ENCODE measurements at regions not wholly inside any gene's neighbourhood (a gene's known extent, or its start where the extent isn't known, plus 50 kb on each side); places are given as distances from the start of the nearest gene placed in this dataset.
A peak's percentile ranks its signal among the peaks of the same experiment; 100 is the strongest.

GRCh38 chr18:46250812-46251173 is 146.6 kb downstream of the HAUS1 start:
- Histone ChIP-seq H3K36me3 (ENCODE audit: control insufficient read depth in 2 of 2, extremely low read depth in 1 of 2, insufficient read depth in 2 of 2, low read length in 2 of 2) (no peaks in the 10 kb centered on the region), H3K79me2 (ENCODE audit: control insufficient read depth, insufficient read depth, low read length) (peaks cover 8% of the 10 kb centered on the region), H2AFZ (ENCODE audit: low read depth, low read length) (no peak overlapping the region), H3K27me3 (ENCODE audit: control insufficient read depth in 2 of 2, insufficient read depth in 2 of 2, low read length in 2 of 2) (no peaks in the 10 kb centered on the region), H3K9me1 (replicated peaks; ENCODE audit: control insufficient read depth, extremely low read depth, insufficient read depth, low read length) (no peaks in the 10 kb centered on the region), H3K4me1 (ENCODE audit: control insufficient read depth, extremely low read depth, insufficient read depth, low read length) (peaks cover 15% of the 10 kb centered on the region), H3K9me3 (replicated peaks; ENCODE audit: control insufficient read depth, insufficient read depth, low read length) (no peaks in the 10 kb centered on the region), H3K9ac (replicated peaks; ENCODE audit: extremely low read depth, insufficient read depth, low read length) (no peak overlapping the region), H3K4me2 (ENCODE audit: insufficient read depth, low read length) (peak overlapping the region; percentile 52), H3K4me3 (replicated peaks in 1 of 3; ENCODE audit: insufficient read depth in 1 of 3, low read depth in 1 of 3, low read length in 3 of 3) (no peak overlapping the region), H4K20me1 (replicated peaks; ENCODE audit: control insufficient read depth, extremely low read depth, insufficient read depth, low read length) (no peaks in the 10 kb centered on the region), H3K27ac (ENCODE audit: insufficient read depth, low read depth, low read length) (peak overlapping the region; percentile 46)
- intact Hi-C loops (cut with micrococcal nuclease) (no loop called here), dilution Hi-C loops (cut with MboI; ENCODE audit: extremely low pct_ligation_motif_present, low sequenced_read_pairs) (no loop called here)
- POLR2A ChIA-PET: interaction anchor here (0.6 to 1.0 kb wide), 3 partner anchors 77 to 467 kb away, joined by 3 to 5 read pairs (median 4); a partner anchor contains a TSS
- CTCF ChIA-PET: interaction anchor here (1.1 to 1.8 kb wide), 5 partner anchors 11 to 78 kb away, joined by 3 to 8 read pairs (median 5); a partner anchor contains a TSS
- DNase-seq (ENCODE audit: low read depth, low spot score): no peak
- TF ChIP-seq JUN (IDR thresholded peaks at IDR 0.05; ENCODE audit: borderline replicate concordance, insufficient read depth, insufficient read length, low read depth): no peak
- no peak for TF ChIP-seq GATA2 (IDR thresholded peaks at IDR 0.05; ENCODE audit: insufficient read depth, insufficient read length, low read depth, low read length)
- no peak for TF ChIP-seq MYC (IDR thresholded peaks at IDR 0.05; ENCODE audit: low read depth, low read length)
- no peak for TF ChIP-seq FOS (IDR thresholded peaks at IDR 0.05; ENCODE audit: borderline replicate concordance, insufficient read depth, low read length)
- no peak for TF ChIP-seq POLR2AphosphoS5 (IDR thresholded peaks at IDR 0.05; ENCODE audit: insufficient read depth, low read depth, low read length)
- TF ChIP-seq MAX (IDR thresholded peaks at IDR 0.05; ENCODE audit: insufficient read depth, insufficient read length): no peak
- no peak for TF ChIP-seq POLR2A (IDR thresholded peaks at IDR 0.05; ENCODE audit: low read depth, low read length)
- no peak for TF ChIP-seq EZH2 (IDR thresholded peaks at IDR 0.05; ENCODE audit: borderline replicate concordance, low read depth, low read length, severe bottlenecking)
- TF ChIP-seq CTCF (IDR thresholded peaks at IDR 0.05; ENCODE audit: extremely low read depth in 1 of 2, insufficient read depth in 1 of 2, low read depth in 1 of 2, low read length in 2 of 2): no peak
- no TSS peak for BruUV-seq (replicated peaks)
- FAIRE-seq: no peak
